K562 (cell line): ENCODE measurements at regions not wholly inside any gene's neighbourhood (a gene's known extent, or its start where the extent isn't known, plus 50 kb on each side); places are given as distances from the start of the nearest gene placed in this dataset.

Experiments used
- ATAC-seq: fragments of 200-7000 bp; cut with Tn5 transposase; 3 replicates; pipeline ENCODE4 v1.9.1; 2020; ENCODE audit warnings: moderate library complexity
- BruUV-seq: library from RNA; stranded (reverse); fragments of 400-500 nt; replicated peaks from 2 replicates; lab custom pipeline; 2021; lab: Mats Ljungman, UMichigan
- CTCF ChIA-PET: fragments of 300-600 bp; formaldehyde crosslinking; extraction: SDS; loops from one replicate; lab custom pipeline; 2021; ENCODE audit warnings: low intra/inter-chr PET ratio; lab: Yijun Ruan, JAX
- POLR2A ChIA-PET: fragments of 300-600, 350-650 bp; sonication (Branson Sonifier 250); formaldehyde crosslinking; extraction: SDS; loops from one replicate; lab custom pipeline; 2021; ENCODE audit warnings: antibody characterized with exemption, inconsistent platforms; lab: Yijun Ruan, JAX
- DNase-seq, 4 experiments: peaks; one replicate each; pipeline versions ENCODE4 v3.0.0 to v3.0.0-alpha.2; 2011 to 2018; ENCODE audit warnings: low spot score in 3 of 4, mixed read lengths in 3 of 4; ENCODE audit errors: extremely low read depth in 1 of 4
- FAIRE-seq: peaks from 2 replicates; lab custom pipeline; 2011; peaks lifted over from hg19 to GRCh38; lab: Jason Lieb, UNC
- H2AFZ ChIP-seq: 2 replicates; pipeline ENCODE4 v1.6.0; 2011; ENCODE audit warnings: low read depth, low read length, control low read depth, inconsistent platforms
- H3K27ac ChIP-seq: fragments of 200-600 bp; 3 replicates; pipeline ENCODE4 v1.8.0; 2011; ENCODE audit warnings: low read depth, mild to moderate bottlenecking, control low read depth, inconsistent platforms, low read length, moderate library complexity, mixed read lengths; ENCODE audit errors: extremely low read depth
- H3K27me3 ChIP-seq, 2 experiments: fragments of 300-600 bp in 1 of 2; 2 replicates in 1 of 2; 3 replicates in 1 of 2; pipeline versions ENCODE4 v1.6.0 to v1.8.0; 2011; ENCODE audit warnings: inconsistent platforms in 2 of 2, low read length in 2 of 2, mild to moderate bottlenecking in 1 of 2, mixed read lengths in 1 of 2, moderate library complexity in 1 of 2; ENCODE audit not compliant: control insufficient read depth in 2 of 2, insufficient read depth in 2 of 2
- H3K36me3 ChIP-seq: fragments of 300-600 bp; 3 replicates; pipeline ENCODE4 v1.8.0; 2011; ENCODE audit warnings: mild to moderate bottlenecking, low read length, inconsistent platforms; ENCODE audit not compliant: control insufficient read depth, insufficient read depth
- H3K4me1 ChIP-seq, 2 experiments: fragments of 200-600 bp in 1 of 2; replicated peaks in 1 of 2; 2 replicates in 1 of 2; 3 replicates in 1 of 2; pipeline versions ENCODE4 v1.5.1 to v1.8.0; 2011; ENCODE audit warnings: inconsistent platforms in 2 of 2, low read length in 2 of 2, mild to moderate bottlenecking in 1 of 2, mixed read lengths in 1 of 2, moderate library complexity in 1 of 2; ENCODE audit not compliant: control insufficient read depth in 2 of 2, insufficient read depth in 2 of 2
- H3K4me2 ChIP-seq: 2 replicates; pipeline ENCODE4 v1.6.1; 2011; ENCODE audit warnings: low read length, control low read depth, inconsistent platforms, mixed read lengths; ENCODE audit not compliant: insufficient read depth
- H3K4me3 ChIP-seq: fragments of 200-600 bp; sonication (generic), shearing (Covaris generic); 2 replicates; pipeline ENCODE4 v1.5.1; 2016; ENCODE audit warnings: control low read depth, inconsistent platforms
- H3K79me2 ChIP-seq: fragments of 200-600 bp; 3 replicates; pipeline ENCODE4 v1.8.0; 2011; ENCODE audit warnings: low read length, inconsistent platforms; ENCODE audit not compliant: control insufficient read depth, insufficient read depth
- H3K9ac ChIP-seq, 2 experiments: 2 replicates each; pipeline versions ENCODE4 v1.6.0 to v1.6.1; 2011; ENCODE audit warnings: low read depth in 2 of 2, low read length in 2 of 2, control low read depth in 1 of 2, inconsistent platforms in 1 of 2, mild to moderate bottlenecking in 1 of 2, mixed read lengths in 1 of 2; ENCODE audit not compliant: insufficient read depth in 1 of 2
- H3K9me1 ChIP-seq: one replicate; pipeline ENCODE4 v1.6.0; 2011; ENCODE audit warnings: inconsistent platforms, mild to moderate bottlenecking, low read length, moderate library complexity; ENCODE audit not compliant: control insufficient read depth, insufficient read depth
- H3K9me3 ChIP-seq: replicated peaks from 2 replicates; pipeline ENCODE4 v1.5.1; 2011; ENCODE audit warnings: low read depth, low read length, inconsistent platforms; ENCODE audit not compliant: control insufficient read depth, insufficient read depth
- H4K20me1 ChIP-seq: replicated peaks from 2 replicates; pipeline ENCODE4 v1.6.1; 2011; ENCODE audit warnings: low read length, inconsistent platforms, mixed read lengths; ENCODE audit not compliant: control insufficient read depth, insufficient read depth
- CEBPG ChIP-seq, 3 experiments: fragments of 200-800 bp in 1 of 3; sonication (Bioruptor generic) in 1 of 3; sonication (generic) in 1 of 3; formaldehyde crosslinking in 1 of 3; IDR thresholded peaks in 2 of 3; conservative IDR thresholded peaks in 1 of 3; 2 replicates each; pipeline versions ENCODE4 v1.6.1 to v1.8.0; 2016 to 2022; ENCODE audit warnings: missing compliant biosample characterization in 2 of 3, missing genetic modification characterization in 2 of 3, mild to moderate bottlenecking in 1 of 3, missing genetic modification reagents in 1 of 3
- FOXP1 ChIP-seq: sonication (generic); formaldehyde crosslinking; IDR thresholded peaks from 2 replicates; pipeline ENCODE4 v1.8.0; 2022; ENCODE audit warnings: mild to moderate bottlenecking, missing genetic modification reagents
- HEY1 ChIP-seq: fragments of 250-450 bp; sonication (Bioruptor Pico); IDR thresholded peaks from 2 replicates; pipeline ENCODE4 v1.5.0; 2020; ENCODE audit warnings: mild to moderate bottlenecking, moderate library complexity, borderline replicate concordance
- NFRKB ChIP-seq: fragments of 450-650 bp; IDR thresholded peaks from 2 replicates; pipeline ENCODE4 v1.6.1; 2016; ENCODE audit warnings: low read depth
- RNF2 ChIP-seq: sonication (generic); IDR thresholded peaks from 2 replicates; pipeline ENCODE4 v1.6.1; 2016
- RUNX1 ChIP-seq: sonication (generic); IDR thresholded peaks from 2 replicates; pipeline ENCODE4 v1.6.1; 2016; ENCODE audit warnings: antibody characterized with exemption, low read depth
- SP1 ChIP-seq: sonication (generic); formaldehyde crosslinking; IDR thresholded peaks from 2 replicates; pipeline ENCODE4 v1.8.1; 2022; ENCODE audit warnings: mild to moderate bottlenecking, missing genetic modification reagents
- SRF ChIP-seq, 2 experiments: fragments of 250-450, 450-650 bp in 1 of 2; sonication (Bioruptor Pico) in 1 of 2; sonication (generic) in 1 of 2; formaldehyde crosslinking; IDR thresholded peaks; 2 replicates each; pipeline versions ENCODE4 v1.5.0 to v1.5.1; 2020 to 2022; ENCODE audit warnings: mild to moderate bottlenecking in 1 of 2, missing genetic modification reagents in 1 of 2
- WGBS: fragments of 100-300 bp; shearing (Covaris generic); methylation state at CpG from one replicate; pipeline ENCODE4 v1.1.6; 2016; ENCODE audit warnings: low coverage, mixed read lengths; ENCODE audit not compliant: insufficient coverage; ENCODE audit errors: missing lambda C conversion rate; 5-methylcytosine and 5-hydroxymethylcytosine counted together
- in situ Hi-C: fragments of 300-500 bp; cut with MboI; formaldehyde crosslinking; loops from 4 replicates; pipeline ENCODE4 v1.15.0; 2018; ENCODE audit warnings: inconsistent platforms, mixed read lengths
- intact Hi-C: fragments of 100-400 bp; cut with micrococcal nuclease; formaldehyde crosslinking; loops from 2 replicates; pipeline ENCODE4 v1.14.2; 2022
- TF ChIP-seq, protein P1 (sequence below): fragments of 250-450 bp; sonication (Bioruptor Pico); IDR thresholded peaks from 2 replicates; pipeline ENCODE4 v1.8.0; 2021; ENCODE audit warnings: moderate library complexity, mild to moderate bottlenecking, inconsistent platforms
- TF ChIP-seq, protein P2 (sequence below): sonication (generic); formaldehyde crosslinking; IDR thresholded peaks from 2 replicates; pipeline ENCODE4 v1.8.1; 2023; ENCODE audit warnings: mild to moderate bottlenecking, missing genetic modification reagents
- TF ChIP-seq, protein P3 (sequence below): sonication (generic); formaldehyde crosslinking; IDR thresholded peaks from 2 replicates; pipeline ENCODE4 v1.8.0; 2023; ENCODE audit warnings: mild to moderate bottlenecking, missing genetic modification reagents

DNA sequence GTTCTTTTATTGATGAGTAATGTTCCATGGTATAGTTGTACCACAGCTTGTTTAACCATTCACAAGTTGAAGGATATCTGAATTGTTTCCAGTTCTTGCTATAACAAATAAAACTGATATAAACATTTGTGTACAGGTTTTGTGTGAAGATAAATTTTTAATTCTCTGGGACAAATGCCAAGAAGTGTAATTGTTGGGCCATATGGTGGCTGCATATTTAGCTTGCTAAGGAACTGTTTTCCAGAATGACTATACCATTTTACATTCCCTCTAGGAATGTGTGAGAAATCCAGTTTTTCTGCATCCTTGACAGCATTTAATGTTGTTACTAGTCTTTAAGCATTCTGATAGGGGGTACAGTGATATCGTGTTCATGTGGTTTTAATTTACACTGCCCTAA lies 368.5 kb downstream of the KIF2B start:
- Histone ChIP-seq H3K27ac (no peak overlapping the region), H3K27me3 (no peaks in the 10 kb centered on the region), H3K79me2 (no peaks in the 10 kb centered on the region), H3K36me3 (no peaks in the 10 kb centered on the region), H3K4me2 (no peak overlapping the region), H3K4me3 (no peak overlapping the region), H3K4me1 (no peaks in the 10 kb centered on the region), H3K9me1 (no peaks in the 10 kb centered on the region), H4K20me1 (no peaks in the 10 kb centered on the region), H3K9me3 (no peaks in the 10 kb centered on the region), H3K9ac (no peak overlapping the region), H2AFZ (no peak overlapping the region)
- intact Hi-C loops = no loop called here
- ChIA-PET CTCF (no interaction called here), POLR2A (no interaction called here)
- 0% methylated on average over 1 of the region's 1 CpG for WGBS
- in situ Hi-C loops = no loop called here
- DNase-seq = no peak
- no TSS peak for BruUV-seq
- TF ChIP-seq FOXP1 = no peak
- no peak for TF ChIP-seq HEY1 (CRISPR knock-in tag)
- TF ChIP-seq SP1 = no peak
- TF ChIP-seq RUNX1 = no peak
- TF ChIP-seq, protein P1, sequence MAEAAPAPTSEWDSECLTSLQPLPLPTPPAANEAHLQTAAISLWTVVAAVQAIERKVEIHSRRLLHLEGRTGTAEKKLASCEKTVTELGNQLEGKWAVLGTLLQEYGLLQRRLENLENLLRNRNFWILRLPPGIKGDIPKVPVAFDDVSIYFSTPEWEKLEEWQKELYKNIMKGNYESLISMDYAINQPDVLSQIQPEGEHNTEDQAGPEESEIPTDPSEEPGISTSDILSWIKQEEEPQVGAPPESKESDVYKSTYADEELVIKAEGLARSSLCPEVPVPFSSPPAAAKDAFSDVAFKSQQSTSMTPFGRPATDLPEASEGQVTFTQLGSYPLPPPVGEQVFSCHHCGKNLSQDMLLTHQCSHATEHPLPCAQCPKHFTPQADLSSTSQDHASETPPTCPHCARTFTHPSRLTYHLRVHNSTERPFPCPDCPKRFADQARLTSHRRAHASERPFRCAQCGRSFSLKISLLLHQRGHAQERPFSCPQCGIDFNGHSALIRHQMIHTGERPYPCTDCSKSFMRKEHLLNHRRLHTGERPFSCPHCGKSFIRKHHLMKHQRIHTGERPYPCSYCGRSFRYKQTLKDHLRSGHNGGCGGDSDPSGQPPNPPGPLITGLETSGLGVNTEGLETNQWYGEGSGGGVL (CRISPR knock-in tag) = no peak
- TF ChIP-seq SRF (CRISPR knock-in tag; IDR thresholded peaks at IDR 0.05) = no peak
- TF ChIP-seq, protein P2, sequence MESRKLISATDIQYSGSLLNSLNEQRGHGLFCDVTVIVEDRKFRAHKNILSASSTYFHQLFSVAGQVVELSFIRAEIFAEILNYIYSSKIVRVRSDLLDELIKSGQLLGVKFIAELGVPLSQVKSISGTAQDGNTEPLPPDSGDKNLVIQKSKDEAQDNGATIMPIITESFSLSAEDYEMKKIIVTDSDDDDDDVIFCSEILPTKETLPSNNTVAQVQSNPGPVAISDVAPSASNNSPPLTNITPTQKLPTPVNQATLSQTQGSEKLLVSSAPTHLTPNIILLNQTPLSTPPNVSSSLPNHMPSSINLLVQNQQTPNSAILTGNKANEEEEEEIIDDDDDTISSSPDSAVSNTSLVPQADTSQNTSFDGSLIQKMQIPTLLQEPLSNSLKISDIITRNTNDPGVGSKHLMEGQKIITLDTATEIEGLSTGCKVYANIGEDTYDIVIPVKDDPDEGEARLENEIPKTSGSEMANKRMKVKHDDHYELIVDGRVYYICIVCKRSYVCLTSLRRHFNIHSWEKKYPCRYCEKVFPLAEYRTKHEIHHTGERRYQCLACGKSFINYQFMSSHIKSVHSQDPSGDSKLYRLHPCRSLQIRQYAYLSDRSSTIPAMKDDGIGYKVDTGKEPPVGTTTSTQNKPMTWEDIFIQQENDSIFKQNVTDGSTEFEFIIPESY (CRISPR knock-in tag) = no peak
- TF ChIP-seq CEBPG (CRISPR knock-in tag; IDR thresholded peaks at IDR 0.05) = no peak
- no peak for TF ChIP-seq CEBPG (tag; conservative IDR thresholded peaks at IDR 0.05 in 1 of 2, IDR thresholded peaks at IDR 0.05 in 1 of 2)
- no peak for TF ChIP-seq RNF2
- TF ChIP-seq, protein P3, sequence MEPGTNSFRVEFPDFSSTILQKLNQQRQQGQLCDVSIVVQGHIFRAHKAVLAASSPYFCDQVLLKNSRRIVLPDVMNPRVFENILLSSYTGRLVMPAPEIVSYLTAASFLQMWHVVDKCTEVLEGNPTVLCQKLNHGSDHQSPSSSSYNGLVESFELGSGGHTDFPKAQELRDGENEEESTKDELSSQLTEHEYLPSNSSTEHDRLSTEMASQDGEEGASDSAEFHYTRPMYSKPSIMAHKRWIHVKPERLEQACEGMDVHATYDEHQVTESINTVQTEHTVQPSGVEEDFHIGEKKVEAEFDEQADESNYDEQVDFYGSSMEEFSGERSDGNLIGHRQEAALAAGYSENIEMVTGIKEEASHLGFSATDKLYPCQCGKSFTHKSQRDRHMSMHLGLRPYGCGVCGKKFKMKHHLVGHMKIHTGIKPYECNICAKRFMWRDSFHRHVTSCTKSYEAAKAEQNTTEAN (CRISPR knock-in tag) = no peak
- no peak for TF ChIP-seq NFRKB
- no peak for FAIRE-seq
- ATAC-seq = no peak
